OCI-LY7 (cell line): ENCODE measurements at regions not wholly inside any gene's neighbourhood (a gene's known extent, or its start where the extent isn't known, plus 50 kb on each side); places are given as distances from the start of the nearest gene placed in this dataset.

Source experiments
- BruUV-seq: library from RNA; stranded (reverse); fragments of 400-500 nt; replicated peaks from 2 replicates; lab custom pipeline; 2021; lab: Mats Ljungman, UMichigan
- CTCF ChIA-PET: fragments of 300-600 bp; sonication (Branson Sonifier 250); formaldehyde crosslinking; loops from one replicate; lab custom pipeline; 2022; ENCODE audit warnings: antibody characterized with exemption; ENCODE audit not compliant: unreplicated experiment; lab: Charles Lee
- POLR2A ChIA-PET: fragments of 300-600 bp; sonication (Branson Sonifier 250); formaldehyde crosslinking; loops from one replicate; lab custom pipeline; 2022; ENCODE audit warnings: antibody characterized with exemption; lab: Charles Lee
- DNase-seq: peaks from one replicate; pipeline ENCODE4 v3.0.0-alpha.2; 2015; ENCODE audit warnings: low spot score
- H2AFZ ChIP-seq: fragments of 200-600 bp; sonication (generic), shearing (Covaris generic); 2 replicates; pipeline ENCODE4 v1.6.1; 2014; ENCODE audit warnings: mild to moderate bottlenecking, antibody characterized with exemption, low read length, moderate library complexity
- H3K27ac ChIP-seq: fragments of 200-600 bp; sonication (generic); 2 replicates; pipeline ENCODE4 v1.5.1; 2014; ENCODE audit warnings: mixed run types, low read depth, mild to moderate bottlenecking, moderate library complexity, low read length, inconsistent platforms; ENCODE audit not compliant: poor library complexity, severe bottlenecking
- H3K36me3 ChIP-seq: fragments of 200-600 bp; sonication (generic); 2 replicates; pipeline ENCODE4 v1.6.1; 2014; ENCODE audit warnings: mild to moderate bottlenecking, antibody characterized with exemption, low read length, moderate library complexity, mixed read lengths; ENCODE audit not compliant: insufficient read depth
- H3K4me1 ChIP-seq: fragments of 200-600 bp; sonication (generic); 2 replicates; pipeline ENCODE4 v1.5.1; 2014; ENCODE audit warnings: mild to moderate bottlenecking, low read length; ENCODE audit not compliant: insufficient read depth, poor library complexity, severe bottlenecking
- H3K4me2 ChIP-seq: fragments of 200-600 bp; sonication (generic); 2 replicates; pipeline ENCODE4 v1.6.1; 2014; ENCODE audit warnings: mild to moderate bottlenecking, low read length
- H3K4me3 ChIP-seq: fragments of 200-600 bp; sonication (generic); 2 replicates; pipeline ENCODE4 v1.5.1; 2014; ENCODE audit warnings: mild to moderate bottlenecking, low read depth, low read length; ENCODE audit not compliant: poor library complexity, severe bottlenecking
- H3K79me2 ChIP-seq: fragments of 200-600 bp; sonication (generic); 2 replicates; pipeline ENCODE4 v1.6.1; 2016; ENCODE audit warnings: low read depth, mild to moderate bottlenecking, low read length, moderate library complexity, mixed read lengths; ENCODE audit not compliant: insufficient read depth
- H3K9me2 ChIP-seq: fragments of 200-600 bp; sonication (generic); 2 replicates; pipeline ENCODE4 v1.6.1; 2016; ENCODE audit warnings: mild to moderate bottlenecking, low read length, mixed read lengths; ENCODE audit not compliant: insufficient read depth
- H3K9me3 ChIP-seq: fragments of 200-600 bp; sonication (generic); 2 replicates; pipeline ENCODE4 v1.6.1; 2014; ENCODE audit warnings: mild to moderate bottlenecking, mixed run types, low read length, mixed read lengths
- H4K20me1 ChIP-seq: fragments of 200-600 bp; sonication (generic); 2 replicates; pipeline ENCODE4 v1.6.1; 2014; ENCODE audit warnings: mild to moderate bottlenecking, antibody characterized with exemption, low read length, moderate library complexity, mixed read lengths; ENCODE audit not compliant: insufficient read depth
- CTCF ChIP-seq: fragments of 200-600 bp; sonication (generic); conservative IDR thresholded peaks from 2 replicates; pipeline ENCODE4 v1.5.1; 2014; ENCODE audit warnings: mild to moderate bottlenecking, antibody characterized with exemption, low read length, moderate library complexity, mixed read lengths
- EZH2phosphoT487 ChIP-seq: fragments of 200-600 bp; sonication (generic); IDR thresholded peaks from 2 replicates; pipeline ENCODE4 v1.6.1; 2018; ENCODE audit warnings: low read depth, borderline replicate concordance, mild to moderate bottlenecking, mixed run types, antibody characterized with exemption, low read length, moderate library complexity, mixed read lengths
- intact Hi-C: fragments of 100-400 bp; cut with micrococcal nuclease; formaldehyde crosslinking; loops from one replicate; pipeline ENCODE4 v1.10.0; 2022; ENCODE audit not compliant: unreplicated experiment

DNA sequence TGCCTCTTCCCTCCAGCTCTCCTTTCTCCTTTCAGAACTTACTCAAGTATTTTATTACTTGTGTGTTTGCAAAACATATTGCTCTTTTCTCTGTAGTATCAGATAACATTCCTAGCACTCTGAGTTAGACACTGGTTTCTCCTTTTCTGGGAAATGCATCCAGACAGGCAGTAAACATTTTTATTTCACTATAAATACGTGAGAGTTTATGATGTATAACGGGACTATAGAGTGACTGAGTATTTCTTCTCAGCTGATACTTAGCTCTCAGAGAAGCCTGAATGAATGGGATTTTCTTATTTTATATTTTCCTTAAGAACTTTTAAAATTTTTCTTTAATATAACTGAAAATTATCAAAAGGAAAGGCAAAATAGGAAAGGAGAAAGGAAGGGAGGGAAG is 211.2 kb upstream of the EDNRB start:
- Histone ChIP-seq H3K4me3 (no peak overlapping the region), H3K4me1 (no peaks in the 10 kb centered on the region), H4K20me1 (no peaks in the 10 kb centered on the region), H2AFZ (no peak overlapping the region), H3K79me2 (no peaks in the 10 kb centered on the region), H3K27ac (no peak overlapping the region), H3K9me2 (no peaks in the 10 kb centered on the region), H3K9me3 (no peaks in the 10 kb centered on the region), H3K36me3 (no peaks in the 10 kb centered on the region), H3K4me2 (no peak overlapping the region)
- TF ChIP-seq CTCF, result no peak
- no peak for TF ChIP-seq EZH2phosphoT487
- no peak for DNase-seq
- POLR2A ChIA-PET, result interaction anchor here (1.5 kb wide), 1 partner anchor 892 kb away, joined by 4 read pairs; no protein-coding TSS in a partner anchor
- no TSS peak for BruUV-seq
- intact Hi-C loops, result loop anchor here (10.0 kb wide), 1 partner anchor 1415 kb away; no protein-coding TSS in a partner anchor
- CTCF ChIA-PET, result no interaction called here

DNA sequence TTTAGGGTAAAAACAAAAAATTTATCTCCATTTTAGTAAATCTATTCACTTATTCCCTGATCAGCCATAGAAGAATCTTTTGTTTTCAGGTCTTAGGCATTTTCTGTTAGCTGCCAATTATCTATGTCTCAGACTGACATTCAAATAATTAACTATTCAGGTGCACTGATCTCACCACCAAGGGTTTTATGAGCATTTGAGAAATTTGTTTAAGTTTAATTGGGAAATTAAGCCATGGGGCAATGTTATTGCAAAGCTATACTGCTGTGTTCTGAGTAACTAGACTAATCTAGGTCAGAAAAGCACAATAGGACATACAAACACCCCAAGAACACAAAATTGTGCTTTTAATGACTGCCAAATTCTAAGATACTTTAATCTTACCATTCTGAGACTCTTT is 210.7 kb upstream of the EDNRB start:
- ChIA-PET POLR2A (no interaction called here), CTCF (no interaction called here)
- Histone ChIP-seq H3K4me1 (no peaks in the 10 kb centered on the region), H3K36me3 (no peaks in the 10 kb centered on the region), H3K27ac (no peak overlapping the region), H3K9me3 (no peaks in the 10 kb centered on the region), H3K4me2 (no peak overlapping the region), H3K4me3 (no peak overlapping the region), H3K9me2 (no peaks in the 10 kb centered on the region), H2AFZ (no peak overlapping the region), H3K79me2 (no peaks in the 10 kb centered on the region), H4K20me1 (no peaks in the 10 kb centered on the region)
- BruUV-seq, result no TSS peak
- no peak for DNase-seq
- intact Hi-C loops, result no loop called here
- TF ChIP-seq CTCF, result no peak
- no peak for TF ChIP-seq EZH2phosphoT487

- peak; percentile 65 for DNase-seq
- no peaks in the 10 kb centered on the region for H3K9me3 ChIP-seq
- H3K79me2 ChIP-seq, result no peaks in the 10 kb centered on the region
- H3K9me2 ChIP-seq, result no peaks in the 10 kb centered on the region
- POLR2A ChIA-PET, result interaction anchor here (0.7 to 1.0 kb wide), 4 partner anchors 333 to 604 kb away, joined by 3 read pairs; no protein-coding TSS in a partner anchor
- intact Hi-C loops, result loop anchor here (2.0 kb wide), 1 partner anchor 343 kb away; no protein-coding TSS in a partner anchor
- no TSS peak for BruUV-seq
- H3K36me3 ChIP-seq, result no peaks in the 10 kb centered on the region
- H4K20me1 ChIP-seq, result no peaks in the 10 kb centered on the region
- H3K4me1 ChIP-seq, result no peaks in the 10 kb centered on the region
- no peak for TF ChIP-seq EZH2phosphoT487
- TF ChIP-seq CTCF, result peak; percentile 97
- H3K4me2 ChIP-seq, result no peak overlapping the region
- H3K4me3 ChIP-seq, result no peak overlapping the region
- H2AFZ ChIP-seq, result no peak overlapping the region
- H3K27ac ChIP-seq, result no peak overlapping the region
- CTCF ChIA-PET, result no interaction called here
Observed at GRCh38 chr13:78121459-78122348, 203.1 kb upstream of the EDNRB start.
